Omental fat pad (tissue), 3 donors: ENCODE measurements at regions not wholly inside any gene's neighbourhood (a gene's known extent, or its start where the extent isn't known, plus 50 kb on each side); places are given as distances from the start of the nearest gene placed in this dataset.
"Not testable (repeated sequence)": the region's sequence is repeated elsewhere in the genome, so short reads cannot be mapped to it uniquely, and the experiment has no call there.

Source experiments
- ATAC-seq: fragments of 150-250 bp; one replicate; pipeline ENCODE4 v1.9.1; 2016; ENCODE audit warnings: mild to moderate bottlenecking, moderate library complexity; ENCODE audit not compliant: low FRiP score
- DNase-seq: peaks from one replicate; pipeline ENCODE4 v3.0.0-alpha.2; 2019; ENCODE audit warnings: low spot score
- TF ChIP-seq, protein P1 (sequence below), 3 donors: fragments of 450-650 bp; IDR thresholded peaks; one replicate each; pipeline ENCODE4 v1.5.1; 2016 to 2017; ENCODE audit warnings: antibody characterized with exemption in 3 of 3, mild to moderate bottlenecking in 3 of 3, moderate library complexity in 2 of 3

DNA sequence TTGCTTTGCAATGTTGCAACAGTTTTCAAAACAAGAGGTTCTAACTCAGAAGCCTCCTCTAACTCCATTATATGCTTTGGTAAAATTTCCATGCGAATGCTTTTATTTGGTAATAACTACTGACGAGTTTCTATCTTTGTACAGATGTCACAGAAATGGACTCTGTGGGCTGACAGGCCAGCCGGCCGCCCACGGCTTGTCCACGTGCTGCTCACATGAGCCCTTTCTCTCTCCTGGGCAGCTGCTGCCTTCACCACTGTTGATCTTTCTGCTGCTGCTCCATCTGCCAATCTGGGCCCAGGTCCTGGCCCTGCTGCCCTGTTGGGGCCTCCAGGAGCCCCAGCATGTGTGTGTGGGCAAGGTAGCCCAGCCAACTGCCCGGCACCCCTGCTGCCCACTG, 168.2 kb upstream of the TMEM132C start:
- DNase-seq: no peak
- ATAC-seq: no peak
- TF ChIP-seq, protein P1, sequence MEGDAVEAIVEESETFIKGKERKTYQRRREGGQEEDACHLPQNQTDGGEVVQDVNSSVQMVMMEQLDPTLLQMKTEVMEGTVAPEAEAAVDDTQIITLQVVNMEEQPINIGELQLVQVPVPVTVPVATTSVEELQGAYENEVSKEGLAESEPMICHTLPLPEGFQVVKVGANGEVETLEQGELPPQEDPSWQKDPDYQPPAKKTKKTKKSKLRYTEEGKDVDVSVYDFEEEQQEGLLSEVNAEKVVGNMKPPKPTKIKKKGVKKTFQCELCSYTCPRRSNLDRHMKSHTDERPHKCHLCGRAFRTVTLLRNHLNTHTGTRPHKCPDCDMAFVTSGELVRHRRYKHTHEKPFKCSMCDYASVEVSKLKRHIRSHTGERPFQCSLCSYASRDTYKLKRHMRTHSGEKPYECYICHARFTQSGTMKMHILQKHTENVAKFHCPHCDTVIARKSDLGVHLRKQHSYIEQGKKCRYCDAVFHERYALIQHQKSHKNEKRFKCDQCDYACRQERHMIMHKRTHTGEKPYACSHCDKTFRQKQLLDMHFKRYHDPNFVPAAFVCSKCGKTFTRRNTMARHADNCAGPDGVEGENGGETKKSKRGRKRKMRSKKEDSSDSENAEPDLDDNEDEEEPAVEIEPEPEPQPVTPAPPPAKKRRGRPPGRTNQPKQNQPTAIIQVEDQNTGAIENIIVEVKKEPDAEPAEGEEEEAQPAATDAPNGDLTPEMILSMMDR (IDR thresholded peaks at IDR 0.05): no peak

DNA sequence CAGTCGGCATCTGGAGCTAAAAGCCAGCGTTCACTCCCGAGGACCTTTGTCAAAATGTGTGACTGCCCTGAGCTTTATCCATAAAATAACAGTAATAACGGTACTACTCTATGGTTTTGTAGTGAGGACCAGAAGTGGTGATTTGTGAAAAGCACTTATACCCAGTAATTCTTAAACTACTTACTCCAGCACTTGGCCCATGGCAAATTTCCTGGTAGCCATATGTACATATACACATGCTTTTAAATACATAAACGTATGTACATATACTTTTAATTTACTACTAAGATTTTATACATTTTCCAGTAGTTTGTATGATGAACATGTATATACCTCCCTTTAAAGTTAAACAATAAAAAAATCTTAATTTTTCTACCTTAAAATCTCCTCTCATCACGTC, 163.8 kb upstream of the TMEM132C start:
- ATAC-seq: no peak

GRCh38 chr12:128109236-128109635, 157.7 kb upstream of the TMEM132C start:
- ATAC-seq (no peak), DNase-seq (no peak)
- TF ChIP-seq, protein P1 (IDR thresholded peaks at IDR 0.05): no peak

More for the DNA sequence above, 163.8 kb upstream of the TMEM132C start:
- TF ChIP-seq, protein P1 (IDR thresholded peaks at IDR 0.05): no peak
- DNase-seq: no peak

DNA sequence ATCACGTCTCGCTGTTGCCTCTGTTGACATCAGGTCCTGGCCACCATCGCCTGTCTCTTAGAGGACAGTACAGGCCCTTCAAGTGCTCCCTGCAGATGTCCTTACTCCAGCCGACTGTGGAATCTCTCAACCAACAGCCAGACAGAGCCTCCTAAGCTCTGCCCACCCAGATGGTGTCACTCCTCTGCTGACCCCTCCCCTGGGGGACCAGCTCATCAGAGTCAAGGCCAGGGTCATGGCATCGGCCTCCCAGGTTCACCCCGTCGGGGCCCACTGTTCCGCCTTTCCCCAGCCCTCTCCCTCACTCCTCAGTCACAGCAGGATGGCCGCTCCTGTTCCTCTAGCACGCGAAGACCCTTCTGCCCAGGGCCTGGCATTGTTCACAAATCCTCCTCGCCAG, 157.3 kb upstream of the TMEM132C start:
- TF ChIP-seq, protein P1 (IDR thresholded peaks at IDR 0.05): no peak
- ATAC-seq (no peak), DNase-seq (no peak)

DNA sequence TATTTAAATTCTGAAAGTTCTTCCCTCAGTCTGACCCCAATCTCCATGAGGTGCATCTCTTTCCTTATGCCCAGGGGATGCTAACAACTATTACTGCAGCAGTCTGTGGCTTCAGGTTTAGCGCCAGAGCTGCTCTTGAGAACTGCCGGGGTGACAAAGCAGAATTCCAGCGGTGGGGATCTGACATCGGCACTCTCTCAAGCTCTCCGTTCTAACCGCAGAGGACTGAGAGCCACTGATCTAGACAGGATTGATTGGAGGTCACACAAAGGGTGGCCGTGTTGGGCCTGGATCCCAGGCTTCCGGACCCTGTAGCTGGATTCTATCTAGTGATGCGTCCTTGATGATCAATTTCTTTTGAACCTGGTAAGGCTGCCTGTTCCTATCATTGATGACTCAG, 155.6 kb upstream of the TMEM132C start:
- no peak for DNase-seq
- no peak for ATAC-seq
- TF ChIP-seq, protein P1 (IDR thresholded peaks at IDR 0.05): no peak

- ATAC-seq (no peak), DNase-seq (no peak)
- TF ChIP-seq, protein P1 (IDR thresholded peaks at IDR 0.05): no peak
Measured at GRCh38 chr12:128111951-128112350, 155.0 kb upstream of the TMEM132C start.

GRCh38 chr12:128113250-128113649, 153.7 kb upstream of the TMEM132C start:
- not testable (repeated sequence) for DNase-seq, ATAC-seq

DNA sequence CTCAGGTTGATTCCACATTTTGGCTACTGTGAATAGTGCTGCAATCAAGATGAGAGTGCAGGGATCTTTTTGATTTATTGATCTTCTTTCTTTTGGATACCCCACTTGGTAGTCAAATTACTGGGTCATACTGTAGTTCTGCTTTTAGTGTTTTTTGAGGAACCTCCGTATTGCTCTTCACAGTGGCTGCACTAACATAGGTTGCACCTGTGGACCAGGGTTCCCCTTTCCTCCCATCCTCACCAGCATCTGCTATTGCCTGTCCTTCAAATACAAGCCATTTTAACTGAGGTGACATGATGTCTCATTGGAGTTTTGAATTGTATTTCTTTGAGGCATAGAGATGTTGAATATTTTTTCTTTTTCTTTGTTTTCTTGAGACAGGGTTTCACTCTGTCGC, 152.5 kb upstream of the TMEM132C start:
- ATAC-seq (no peak), DNase-seq (no peak)
- TF ChIP-seq, protein P1 (IDR thresholded peaks at IDR 0.05): no peak
